ENCODE measurements at regions not wholly inside any gene's neighbourhood (a gene's known extent, or its start where the extent isn't known, plus 50 kb on each side); places are given as distances from the start of the nearest gene placed in this dataset.

- Histone ChIP-seq H3K4me3 (no peak overlapping the region), H3K9ac (ENCODE audit: insufficient read length) (no peak overlapping the region), H3K9me3 (ENCODE audit: low read depth, low read length) (no peaks in the 10 kb centered on the region), H3K27ac (no peak overlapping the region), H3K36me3 (ENCODE audit: insufficient read depth, low read length) (no peaks in the 10 kb centered on the region)
- DNase-seq (ENCODE audit: low read depth, low spot score): no peak
- TF ChIP-seq POLR2AphosphoS5 (IDR thresholded peaks at IDR 0.05; ENCODE audit: borderline replicate concordance, low read depth, low read length): no peak
- TF ChIP-seq FOXP2 (optimal IDR thresholded peaks at IDR 0.05; ENCODE audit: control extremely low read depth, extremely low read length, insufficient read depth): no peak
- TF ChIP-seq EZH2 (IDR thresholded peaks at IDR 0.05): no peak
Observed at GRCh38 chr3:59632760-59633573, 583.1 kb upstream of the CFAP20DC start.

- no peak for DNase-seq (ENCODE audit: low read depth, low spot score)
- Histone ChIP-seq H3K36me3 (ENCODE audit: insufficient read depth, low read length) (no peaks in the 10 kb centered on the region), H3K4me3 (no peak overlapping the region), H3K9ac (ENCODE audit: insufficient read length) (no peak overlapping the region), H3K27ac (no peak overlapping the region), H3K9me3 (ENCODE audit: low read depth, low read length) (no peaks in the 10 kb centered on the region)
- TF ChIP-seq POLR2AphosphoS5 (IDR thresholded peaks at IDR 0.05; ENCODE audit: borderline replicate concordance, low read depth, low read length): no peak
- TF ChIP-seq FOXP2 (optimal IDR thresholded peaks at IDR 0.05; ENCODE audit: control extremely low read depth, extremely low read length, insufficient read depth): no peak
- TF ChIP-seq EZH2 (IDR thresholded peaks at IDR 0.05): no peak
Observed at GRCh38 chr3:59631482-59631881, 581.7 kb upstream of the CFAP20DC start.

- Histone ChIP-seq H3K9me3 (ENCODE audit: low read depth, low read length) (no peaks in the 10 kb centered on the region), H3K9ac (ENCODE audit: insufficient read length) (no peak overlapping the region), H3K4me3 (no peak overlapping the region), H3K36me3 (ENCODE audit: insufficient read depth, low read length) (no peaks in the 10 kb centered on the region), H3K27ac (no peak overlapping the region)
- TF ChIP-seq EZH2 (IDR thresholded peaks at IDR 0.05) (no peak), POLR2AphosphoS5 (IDR thresholded peaks at IDR 0.05; ENCODE audit: borderline replicate concordance, low read depth, low read length) (no peak), FOXP2 (optimal IDR thresholded peaks at IDR 0.05; ENCODE audit: control extremely low read depth, extremely low read length, insufficient read depth) (no peak)
- DNase-seq (ENCODE audit: low read depth, low spot score): no peak
Observed at GRCh38 chr3:59621037-59621436, 571.2 kb upstream of the CFAP20DC start.

GRCh38 chr3:59620325-59620724 lies 570.5 kb upstream of the CFAP20DC start:
- no peak overlapping the region for H3K27ac ChIP-seq
- H3K9ac ChIP-seq (ENCODE audit: insufficient read length): no peak overlapping the region
- no peak for DNase-seq (ENCODE audit: low read depth, low spot score)
- H3K9me3 ChIP-seq (ENCODE audit: low read depth, low read length): no peaks in the 10 kb centered on the region
- no peaks in the 10 kb centered on the region for H3K36me3 ChIP-seq (ENCODE audit: insufficient read depth, low read length)
- H3K4me3 ChIP-seq: no peak overlapping the region
- TF ChIP-seq EZH2 (IDR thresholded peaks at IDR 0.05) (no peak), FOXP2 (optimal IDR thresholded peaks at IDR 0.05; ENCODE audit: control extremely low read depth, extremely low read length, insufficient read depth) (no peak), POLR2AphosphoS5 (IDR thresholded peaks at IDR 0.05; ENCODE audit: borderline replicate concordance, low read depth, low read length) (no peak)

- no peaks in the 10 kb centered on the region for H3K36me3 ChIP-seq (ENCODE audit: insufficient read depth, low read length)
- H3K9ac ChIP-seq (ENCODE audit: insufficient read length): no peak overlapping the region
- no peak overlapping the region for H3K27ac ChIP-seq
- peak; percentile 3 for DNase-seq (ENCODE audit: low read depth, low spot score)
- no peaks in the 10 kb centered on the region for H3K9me3 ChIP-seq (ENCODE audit: low read depth, low read length)
- no peak for TF ChIP-seq POLR2AphosphoS5 (IDR thresholded peaks at IDR 0.05; ENCODE audit: borderline replicate concordance, low read depth, low read length)
- no peak for TF ChIP-seq EZH2 (IDR thresholded peaks at IDR 0.05)
- TF ChIP-seq FOXP2 (optimal IDR thresholded peaks at IDR 0.05; ENCODE audit: control extremely low read depth, extremely low read length, insufficient read depth): no peak
- no peak overlapping the region for H3K4me3 ChIP-seq
Observed at GRCh38 chr3:59612444-59612715, 562.6 kb upstream of the CFAP20DC start.

- no peaks in the 10 kb centered on the region for H3K9me3 ChIP-seq (ENCODE audit: low read depth, low read length)
- TF ChIP-seq FOXP2 (optimal IDR thresholded peaks at IDR 0.05; ENCODE audit: control extremely low read depth, extremely low read length, insufficient read depth): no peak
- H3K27ac ChIP-seq: no peak overlapping the region
- no peaks in the 10 kb centered on the region for H3K36me3 ChIP-seq (ENCODE audit: insufficient read depth, low read length)
- no peak overlapping the region for H3K9ac ChIP-seq (ENCODE audit: insufficient read length)
- H3K4me3 ChIP-seq: no peak overlapping the region
- no peak for DNase-seq (ENCODE audit: low read depth, low spot score)
Observed at GRCh38 chr3:59611649-59612443, 562.0 kb upstream of the CFAP20DC start.

GRCh38 chr3:59609657-59610348 lies 560.0 kb upstream of the CFAP20DC start:
- H3K9me3 ChIP-seq (ENCODE audit: low read depth, low read length): no peaks in the 10 kb centered on the region
- TF ChIP-seq EZH2 (IDR thresholded peaks at IDR 0.05) (no peak), FOXP2 (optimal IDR thresholded peaks at IDR 0.05; ENCODE audit: control extremely low read depth, extremely low read length, insufficient read depth) (no peak), POLR2AphosphoS5 (IDR thresholded peaks at IDR 0.05; ENCODE audit: borderline replicate concordance, low read depth, low read length) (no peak)
- H3K4me3 ChIP-seq: no peak overlapping the region
- H3K27ac ChIP-seq: no peak overlapping the region
- no peaks in the 10 kb centered on the region for H3K36me3 ChIP-seq (ENCODE audit: insufficient read depth, low read length)
- no peak for DNase-seq (ENCODE audit: low read depth, low spot score)
- no peak overlapping the region for H3K9ac ChIP-seq (ENCODE audit: insufficient read length)

- Histone ChIP-seq H3K4me3 (no peak overlapping the region), H3K36me3 (ENCODE audit: insufficient read depth, low read length) (no peaks in the 10 kb centered on the region), H3K9me3 (ENCODE audit: low read depth, low read length) (no peaks in the 10 kb centered on the region), H3K27ac (no peak overlapping the region), H3K9ac (ENCODE audit: insufficient read length) (no peak overlapping the region)
- no peak for DNase-seq (ENCODE audit: low read depth, low spot score)
- TF ChIP-seq FOXP2 (optimal IDR thresholded peaks at IDR 0.05; ENCODE audit: control extremely low read depth, extremely low read length, insufficient read depth): no peak
- TF ChIP-seq EZH2 (IDR thresholded peaks at IDR 0.05): no peak
- TF ChIP-seq POLR2AphosphoS5 (IDR thresholded peaks at IDR 0.05; ENCODE audit: borderline replicate concordance, low read depth, low read length): no peak
Observed at GRCh38 chr3:59608356-59608755, 558.5 kb upstream of the CFAP20DC start.
